Right cardiac atrium (tissue), 5 donors: ENCODE measurements at regions not wholly inside any gene's neighbourhood (a gene's known extent, or its start where the extent isn't known, plus 50 kb on each side); places are given as distances from the start of the nearest gene placed in this dataset.
"Not testable (repeated sequence)": the region's sequence is repeated elsewhere in the genome, so short reads cannot be mapped to it uniquely, and the experiment has no call there.

Source experiments
- ATAC-seq, 2 donors: fragments of 200-7000 bp; cut with Tn5 transposase; one replicate each; pipeline versions ENCODE4 v1.8.0 to v1.9.1; 2020; ENCODE audit warnings: moderate library complexity in 2 of 2, mild to moderate bottlenecking in 1 of 2
- DNase-seq, 3 donors: peaks; one replicate each; pipeline ENCODE4 v3.0.0-alpha.2; 2020
- H3K27ac ChIP-seq: one replicate; pipeline ENCODE4 v1.5.1; 2013; ENCODE audit warnings: mild to moderate bottlenecking, low read length, control low read depth, moderate library complexity
- H3K27me3 ChIP-seq: one replicate; pipeline ENCODE4 v1.6.1; 2013; ENCODE audit not compliant: control insufficient read depth, insufficient read depth
- H3K4me1 ChIP-seq: one replicate; pipeline ENCODE4 v1.6.1; 2013; ENCODE audit warnings: low read length; ENCODE audit not compliant: control insufficient read depth, insufficient read depth
- H3K4me3 ChIP-seq: one replicate; pipeline ENCODE4 v1.5.1; 2013; ENCODE audit warnings: low read length, control low read depth
- H3K9me3 ChIP-seq: one replicate; pipeline ENCODE4 v1.6.1; 2013; ENCODE audit warnings: low read length; ENCODE audit not compliant: control insufficient read depth
- WGBS: extraction: QIAGEN DNeasy Blood & Tissue Kit; methylation state at CpG from one replicate; pipeline ENCODE4 v1.1.7; 2013; 5-methylcytosine and 5-hydroxymethylcytosine counted together
- intact Hi-C, 4 donors: fragments of 100-400 bp; cut with DNase I; formaldehyde crosslinking; loops; one replicate each; pipeline versions ENCODE4 v1.11.0 to v1.14.0; 2022 to 2023
- donor health status: healthy with polysubstance abuse.
- donor health status: DM: no; HTN: yes; CAD: no.
- donor health status: DM: no; HTN: no; CAD: no.
- donor health status: DM: no; HTN: yes; CAD: no; lungs with severe emphysema.
- donor health status: DM: yes; HTN: yes; CAD: no.

DNA sequence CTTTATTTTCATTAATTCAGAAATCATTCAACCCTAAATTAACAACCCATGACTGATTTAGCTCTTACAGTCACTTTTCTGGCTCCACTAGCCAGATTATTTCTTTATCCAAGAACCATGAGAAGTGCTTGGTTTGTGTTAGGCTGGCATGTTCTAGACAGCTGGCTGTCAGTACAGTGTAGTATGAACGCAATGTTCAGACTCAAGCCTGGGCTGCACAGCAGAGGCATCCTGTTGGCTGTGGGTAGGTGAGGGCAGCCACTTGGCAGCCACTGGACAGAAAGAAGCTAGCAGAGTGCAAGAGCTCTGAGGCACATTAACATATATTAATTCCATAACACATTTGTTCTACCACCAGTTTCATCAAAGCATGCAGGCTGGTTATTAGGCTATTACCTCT lies 522.9 kb upstream of the FSHR start:
- DNase-seq, result no peak
- peak in 1 of 2 donors; percentile 60 for ATAC-seq
- H3K27me3 ChIP-seq, result no peaks in the 10 kb centered on the region
- H3K27ac ChIP-seq, result no peak overlapping the region
- intact Hi-C loops, result no loop called here
- WGBS, result 91% methylated on average over 1 of the region's 1 CpG
- no peaks in the 10 kb centered on the region for H3K9me3 ChIP-seq
- no peak overlapping the region for H3K4me3 ChIP-seq
- H3K4me1 ChIP-seq, result no peaks in the 10 kb centered on the region

DNA sequence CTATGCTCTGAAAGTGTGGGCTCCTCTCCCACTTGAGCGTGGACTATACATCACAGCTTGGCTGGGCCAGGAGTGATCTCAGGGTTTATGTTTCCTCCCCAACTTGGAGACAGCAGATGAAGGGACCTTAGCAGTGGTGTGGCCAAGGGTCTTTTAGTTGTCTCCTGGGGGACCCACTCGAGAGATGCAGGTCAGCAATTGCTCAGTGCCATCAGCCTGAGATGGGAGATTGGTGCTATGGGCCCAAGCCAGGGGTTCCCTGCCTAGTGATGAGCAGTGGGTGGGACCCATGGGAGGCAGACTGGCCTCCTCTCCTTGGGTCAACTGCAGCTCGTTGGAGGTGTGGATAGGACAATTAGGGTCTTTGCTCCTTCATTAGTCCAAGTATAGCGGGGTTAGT lies 510.5 kb upstream of the FSHR start:
- no peak for DNase-seq
- H3K27me3 ChIP-seq, result no peaks in the 10 kb centered on the region
- H3K4me3 ChIP-seq, result no peak overlapping the region
- ATAC-seq, result no peak
- H3K4me1 ChIP-seq, result no peaks in the 10 kb centered on the region
- no peak overlapping the region for H3K27ac ChIP-seq
- no peaks in the 10 kb centered on the region for H3K9me3 ChIP-seq
- WGBS, result 86% methylated on average over 4 of the region's 4 CpGs
- intact Hi-C loops, result no loop called here

DNA sequence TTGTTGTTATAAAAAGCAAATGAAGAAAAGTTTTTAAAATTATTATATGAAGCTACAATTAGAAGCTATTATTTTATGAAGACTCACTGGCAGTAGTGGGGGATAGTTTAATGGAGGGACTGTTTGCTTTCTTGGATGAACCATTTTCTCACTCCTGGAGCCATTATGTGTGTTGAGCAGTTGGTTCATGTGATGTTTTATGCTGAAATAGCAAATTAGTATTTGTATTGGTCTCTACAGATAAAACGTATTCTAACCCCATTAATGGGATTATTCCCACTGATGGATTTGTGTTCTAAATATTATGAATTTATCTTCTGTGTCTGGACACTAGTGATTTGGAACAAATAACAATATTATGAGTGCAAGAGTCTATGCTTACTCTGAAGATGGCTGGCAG lies 507.5 kb upstream of the FSHR start:
- no peak for ATAC-seq
- Histone ChIP-seq H3K4me1 (no peaks in the 10 kb centered on the region), H3K4me3 (no peak overlapping the region), H3K9me3 (no peaks in the 10 kb centered on the region), H3K27me3 (no peaks in the 10 kb centered on the region), H3K27ac (no peak overlapping the region)
- intact Hi-C loops, result no loop called here
- DNase-seq, result no peak
- 80% methylated on average over 1 of the region's 1 CpG for WGBS

DNA sequence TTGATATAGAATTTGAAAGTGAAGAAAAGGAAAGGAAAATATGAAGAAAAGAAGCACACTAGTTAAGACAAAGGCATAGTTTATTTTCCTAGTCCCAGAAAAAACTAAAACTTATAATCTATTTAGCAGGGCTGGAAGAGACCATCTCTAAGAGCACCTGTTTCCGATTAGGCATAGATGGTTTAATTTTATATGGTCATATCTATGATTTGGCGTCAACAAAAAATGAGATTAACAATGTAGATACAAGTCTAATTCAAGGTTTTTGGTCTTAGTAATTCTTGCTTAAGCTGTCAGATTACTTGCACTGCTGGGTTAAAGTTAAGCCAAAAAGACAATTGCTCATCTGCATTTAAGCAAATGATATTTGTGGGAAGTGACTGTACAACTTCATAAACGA lies 502.5 kb upstream of the FSHR start:
- intact Hi-C loops, result no loop called here
- WGBS, result 78% methylated on average over 3 of the region's 3 CpGs
- Histone ChIP-seq H3K27ac (no peak overlapping the region), H3K27me3 (no peaks in the 10 kb centered on the region), H3K4me3 (no peak overlapping the region), H3K9me3 (no peaks in the 10 kb centered on the region), H3K4me1 (no peaks in the 10 kb centered on the region)
- ATAC-seq, result no peak
- DNase-seq, result no peak

DNA sequence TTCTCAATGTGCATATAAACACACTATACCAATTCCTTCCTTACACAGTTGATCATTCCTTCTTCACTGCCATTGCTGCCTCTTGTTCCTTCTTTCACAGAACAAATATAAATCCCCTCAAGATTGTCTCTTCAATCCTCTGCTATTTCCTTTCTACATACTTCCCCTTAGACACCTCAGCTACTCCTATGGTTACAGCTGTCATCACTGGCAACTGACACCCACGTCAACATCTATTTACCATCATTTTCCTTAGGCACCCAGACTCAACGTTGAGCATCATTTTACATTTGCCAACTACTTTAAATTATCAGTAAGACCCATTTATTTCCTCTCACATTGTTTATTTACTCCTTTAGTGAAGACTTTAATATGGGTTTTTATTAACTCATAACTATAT lies 488.8 kb upstream of the FSHR start:
- H3K9me3 ChIP-seq, result no peaks in the 10 kb centered on the region
- H3K27ac ChIP-seq, result no peak overlapping the region
- DNase-seq (no peak), ATAC-seq (no peak)
- H3K4me1 ChIP-seq, result no peaks in the 10 kb centered on the region
- no peak overlapping the region for H3K4me3 ChIP-seq
- H3K27me3 ChIP-seq, result no peaks in the 10 kb centered on the region
- WGBS, result 46% methylated on average over 2 of the region's 2 CpGs
- intact Hi-C loops, result no loop called here

DNA sequence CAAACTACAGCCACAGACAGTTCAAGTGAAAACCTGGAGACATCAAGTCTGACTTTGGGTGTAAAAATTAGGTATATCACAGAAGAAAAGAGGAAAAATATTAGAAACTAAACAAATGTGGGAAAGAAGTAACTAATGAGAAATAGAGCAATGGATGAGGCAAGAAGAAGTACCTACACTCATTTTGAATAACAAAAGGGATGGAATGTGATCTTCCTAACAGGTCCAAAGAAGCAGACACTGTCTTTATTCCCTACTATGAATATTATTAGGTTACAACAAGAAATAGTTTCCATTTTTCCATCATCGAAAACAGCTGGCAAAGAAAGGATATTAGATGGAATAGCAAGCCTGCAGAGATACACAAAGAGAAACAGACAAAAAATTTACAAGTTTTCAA lies 486.3 kb upstream of the FSHR start:
- no peak overlapping the region for H3K4me3 ChIP-seq
- ATAC-seq (no peak), DNase-seq (no peak)
- H3K27ac ChIP-seq, result no peak overlapping the region
- no peaks in the 10 kb centered on the region for H3K27me3 ChIP-seq
- WGBS, result 76% methylated on average over 1 of the region's 1 CpG
- no peaks in the 10 kb centered on the region for H3K9me3 ChIP-seq
- intact Hi-C loops, result no loop called here
- H3K4me1 ChIP-seq, result no peaks in the 10 kb centered on the region

DNA sequence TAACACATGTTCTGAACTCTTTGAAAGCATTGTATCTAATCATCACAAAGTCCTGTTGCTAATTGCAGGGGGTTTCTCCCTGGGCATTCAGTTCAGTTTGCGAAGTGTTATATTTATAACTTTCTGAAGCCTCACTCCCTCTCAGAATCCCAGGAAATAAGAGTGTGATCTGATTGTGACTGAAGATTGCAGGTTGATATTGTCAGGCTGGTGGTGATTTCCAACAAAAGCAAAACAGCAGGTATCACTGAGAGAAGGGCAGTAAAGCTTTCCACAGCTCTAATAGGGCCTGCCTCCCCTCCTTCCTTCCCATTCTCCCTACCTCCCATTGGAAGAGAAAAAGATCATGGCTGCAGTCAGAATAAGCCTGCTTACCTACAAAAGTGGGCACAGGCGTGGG lies 466.7 kb upstream of the FSHR start:
- no peak for DNase-seq
- Histone ChIP-seq H3K27ac (no peak overlapping the region), H3K4me3 (no peak overlapping the region), H3K27me3 (no peaks in the 10 kb centered on the region), H3K4me1 (no peaks in the 10 kb centered on the region), H3K9me3 (no peaks in the 10 kb centered on the region)
- ATAC-seq, result no peak
- intact Hi-C loops, result no loop called here
- WGBS, result 74% methylated on average over 2 of the region's 2 CpGs

DNA sequence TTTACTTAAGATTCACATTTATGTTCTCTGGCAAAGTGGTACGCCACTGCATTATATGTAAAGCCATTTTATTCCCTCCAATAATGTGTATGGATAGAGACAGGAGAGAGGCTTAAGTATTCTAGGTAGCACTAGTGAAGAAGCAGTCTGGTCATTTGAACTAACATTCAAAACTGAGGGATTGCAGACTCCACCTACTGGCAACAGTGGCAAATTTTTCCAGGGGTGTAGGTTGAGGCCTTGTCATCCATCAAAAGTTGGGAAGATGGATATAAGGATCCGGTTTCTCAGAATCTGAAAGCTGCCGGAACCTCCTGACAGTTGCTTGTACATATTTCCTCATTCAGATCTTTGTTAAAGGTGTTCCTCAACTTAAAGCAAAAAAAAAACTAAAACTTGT lies 465.5 kb upstream of the FSHR start:
- 90% methylated on average over 3 of the region's 3 CpGs for WGBS
- DNase-seq (no peak), ATAC-seq (no peak)
- intact Hi-C loops, result loop anchor here in 1 of 4 donors (10.0 kb wide), 1 partner anchor 785 kb away; no protein-coding TSS in a partner anchor
- Histone ChIP-seq H3K9me3 (no peaks in the 10 kb centered on the region), H3K4me1 (no peaks in the 10 kb centered on the region), H3K4me3 (no peak overlapping the region), H3K27ac (no peak overlapping the region), H3K27me3 (no peaks in the 10 kb centered on the region)

DNA sequence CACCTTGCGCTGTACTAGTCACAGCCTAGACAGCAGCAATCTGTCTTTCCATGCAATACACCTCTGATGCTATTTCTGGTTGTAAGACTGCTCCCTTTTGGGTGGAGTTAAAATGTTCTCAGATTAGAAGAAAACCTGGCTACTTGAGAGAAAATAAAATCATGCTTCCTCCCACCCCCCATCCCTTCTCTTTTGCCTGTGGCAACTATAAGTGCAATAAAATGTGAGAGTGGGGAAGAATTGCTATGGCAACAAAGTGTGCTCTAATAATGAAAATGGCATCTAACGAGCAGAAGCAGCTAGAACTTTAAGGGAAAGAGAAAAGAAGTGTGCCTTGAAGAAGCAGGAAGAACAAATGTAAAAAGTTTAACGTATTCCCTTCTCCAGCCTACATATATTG lies 464.2 kb upstream of the FSHR start:
- intact Hi-C loops, result loop anchor here in 1 of 4 donors (10.0 kb wide), 1 partner anchor 786 kb away; no protein-coding TSS in a partner anchor
- no peak for DNase-seq
- H3K27ac ChIP-seq, result no peak overlapping the region
- H3K4me1 ChIP-seq, result no peaks in the 10 kb centered on the region
- no peak overlapping the region for H3K4me3 ChIP-seq
- no peaks in the 10 kb centered on the region for H3K9me3 ChIP-seq
- no peaks in the 10 kb centered on the region for H3K27me3 ChIP-seq
- ATAC-seq, result no peak
- WGBS, result 72% methylated on average over 3 of the region's 3 CpGs

DNA sequence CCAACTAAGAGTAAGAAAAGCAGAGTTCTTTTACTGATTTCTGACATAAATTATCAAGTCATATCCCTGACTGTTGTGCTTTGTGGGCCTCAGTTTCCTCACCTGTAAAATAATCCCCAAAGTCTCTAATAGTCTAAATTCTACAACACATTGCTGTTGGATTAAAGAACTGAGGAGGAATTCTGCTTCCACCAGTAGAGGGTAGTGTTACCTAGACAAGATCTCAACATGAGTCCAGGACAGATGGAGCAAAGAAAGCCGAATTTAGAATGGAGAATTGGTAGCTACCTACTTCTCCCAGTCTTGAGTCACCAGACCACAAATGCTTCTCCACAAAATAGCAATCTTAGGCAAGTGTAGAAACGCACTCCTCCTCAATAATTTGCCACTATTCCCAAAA lies 462.5 kb upstream of the FSHR start:
- ATAC-seq (no peak), DNase-seq (no peak)
- Histone ChIP-seq H3K27ac (no peak overlapping the region), H3K27me3 (no peaks in the 10 kb centered on the region), H3K9me3 (no peaks in the 10 kb centered on the region), H3K4me1 (no peaks in the 10 kb centered on the region), H3K4me3 (no peak overlapping the region)
- 11% methylated on average over 2 of the region's 2 CpGs for WGBS
- intact Hi-C loops, result loop anchor here in 1 of 4 donors (10.0 kb wide), 1 partner anchor 788 kb away; no protein-coding TSS in a partner anchor

DNA sequence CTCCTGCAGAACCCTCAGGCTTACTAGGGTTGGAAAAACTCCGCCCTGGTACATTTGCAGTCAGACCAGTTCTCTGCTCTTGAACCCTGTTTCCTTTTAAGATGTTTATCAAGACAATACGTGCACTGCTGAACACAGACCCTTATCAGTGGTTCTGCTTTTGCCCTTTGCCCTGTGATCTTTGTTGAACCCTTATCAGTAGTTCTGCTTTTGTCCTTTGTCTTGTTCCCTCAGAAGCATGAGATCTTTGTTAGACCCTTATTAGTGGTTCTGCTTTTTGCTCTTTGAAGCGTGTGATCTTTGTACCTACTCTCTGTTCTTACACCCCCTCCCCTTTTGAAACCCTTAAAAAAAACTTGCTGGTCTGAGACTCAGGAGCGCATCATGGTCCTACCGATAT lies 457.5 kb upstream of the FSHR start:
- not testable (repeated sequence) for H3K4me3 ChIP-seq, H3K27me3 ChIP-seq, ATAC-seq, H3K4me1 ChIP-seq, DNase-seq, H3K9me3 ChIP-seq, H3K27ac ChIP-seq
- 83% methylated on average over 5 of the region's 5 CpGs for WGBS
- intact Hi-C loops, result loop anchor here in 1 of 4 donors (10.0 kb wide), 1 partner anchor 793 kb away; no protein-coding TSS in a partner anchor

DNA sequence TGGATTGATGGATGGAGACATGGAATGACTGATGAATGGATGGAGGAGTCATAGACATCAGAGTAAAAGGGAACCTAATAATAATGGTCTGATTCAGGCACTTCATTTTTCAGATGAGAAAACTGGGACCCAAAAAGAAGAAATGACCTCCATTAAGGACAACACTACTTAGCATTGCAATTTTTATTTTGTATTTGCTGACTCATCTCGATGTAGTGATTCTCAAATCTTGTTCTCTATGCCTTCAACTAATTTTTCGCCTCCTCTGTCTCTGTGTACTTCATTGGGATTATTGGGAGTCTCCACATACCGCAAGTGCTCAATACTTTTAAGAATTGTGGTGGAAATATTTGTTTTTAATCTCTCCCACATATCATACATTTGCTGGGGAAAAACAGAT lies 446.2 kb upstream of the FSHR start:
- Histone ChIP-seq H3K9me3 (no peaks in the 10 kb centered on the region), H3K4me1 (no peaks in the 10 kb centered on the region), H3K4me3 (no peak overlapping the region), H3K27ac (no peak overlapping the region), H3K27me3 (no peaks in the 10 kb centered on the region)
- WGBS, result 88% methylated on average over 3 of the region's 3 CpGs
- DNase-seq (no peak), ATAC-seq (no peak)
- intact Hi-C loops, result no loop called here
